GM13977 (cell line): ENCODE measurements at regions not wholly inside any gene's neighbourhood (a gene's known extent, or its start where the extent isn't known, plus 50 kb on each side); places are given as distances from the start of the nearest gene placed in this dataset.

Experiments used
- DNase-seq: peaks from one replicate; pipeline ENCODE4 v3.0.0; 2012; ENCODE audit warnings: low spot score
- in situ Hi-C: fragments of 300-500 bp; cut with MboI; formaldehyde crosslinking; loops from one replicate; pipeline ENCODE4 v1.12.0; 2022; ENCODE audit warnings: low sequenced_read_pairs, low pct_unique_long_range_greater_than_20kb, mixed read lengths, inconsistent platforms; ENCODE audit not compliant: unreplicated experiment
- TF ChIP-seq, protein P1 (sequence below): IDR thresholded peaks from 2 replicates; pipeline ENCODE4 v1.5.1; 2012; ENCODE audit warnings: mild to moderate bottlenecking, control low read depth; ENCODE audit not compliant: insufficient read depth; ENCODE audit errors: extremely low read depth, missing control alignments

DNA sequence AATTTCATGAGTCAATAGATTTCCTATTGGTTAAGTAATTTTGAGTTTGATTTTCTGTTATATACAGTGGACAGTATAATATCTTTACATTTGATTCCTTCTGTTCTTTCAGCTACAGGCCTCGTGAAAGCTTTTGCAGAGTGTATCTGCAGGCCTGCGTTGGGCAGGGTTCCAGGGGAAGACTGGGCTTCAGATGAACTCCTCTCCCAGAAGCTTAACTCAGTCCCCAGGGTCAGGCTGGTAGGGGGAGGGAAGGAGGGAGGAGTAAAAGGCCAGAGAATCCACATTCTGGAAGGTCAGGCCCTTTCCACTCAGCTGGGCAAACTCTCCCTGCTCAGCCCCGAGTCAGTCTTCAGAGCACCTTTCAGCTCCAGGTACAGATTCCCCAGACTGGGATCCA is 100.4 kb upstream of the NECTIN1 start:
- TF ChIP-seq, protein P1, sequence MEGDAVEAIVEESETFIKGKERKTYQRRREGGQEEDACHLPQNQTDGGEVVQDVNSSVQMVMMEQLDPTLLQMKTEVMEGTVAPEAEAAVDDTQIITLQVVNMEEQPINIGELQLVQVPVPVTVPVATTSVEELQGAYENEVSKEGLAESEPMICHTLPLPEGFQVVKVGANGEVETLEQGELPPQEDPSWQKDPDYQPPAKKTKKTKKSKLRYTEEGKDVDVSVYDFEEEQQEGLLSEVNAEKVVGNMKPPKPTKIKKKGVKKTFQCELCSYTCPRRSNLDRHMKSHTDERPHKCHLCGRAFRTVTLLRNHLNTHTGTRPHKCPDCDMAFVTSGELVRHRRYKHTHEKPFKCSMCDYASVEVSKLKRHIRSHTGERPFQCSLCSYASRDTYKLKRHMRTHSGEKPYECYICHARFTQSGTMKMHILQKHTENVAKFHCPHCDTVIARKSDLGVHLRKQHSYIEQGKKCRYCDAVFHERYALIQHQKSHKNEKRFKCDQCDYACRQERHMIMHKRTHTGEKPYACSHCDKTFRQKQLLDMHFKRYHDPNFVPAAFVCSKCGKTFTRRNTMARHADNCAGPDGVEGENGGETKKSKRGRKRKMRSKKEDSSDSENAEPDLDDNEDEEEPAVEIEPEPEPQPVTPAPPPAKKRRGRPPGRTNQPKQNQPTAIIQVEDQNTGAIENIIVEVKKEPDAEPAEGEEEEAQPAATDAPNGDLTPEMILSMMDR: no peak
- in situ Hi-C loops: no loop called here
- no peak for DNase-seq

DNA sequence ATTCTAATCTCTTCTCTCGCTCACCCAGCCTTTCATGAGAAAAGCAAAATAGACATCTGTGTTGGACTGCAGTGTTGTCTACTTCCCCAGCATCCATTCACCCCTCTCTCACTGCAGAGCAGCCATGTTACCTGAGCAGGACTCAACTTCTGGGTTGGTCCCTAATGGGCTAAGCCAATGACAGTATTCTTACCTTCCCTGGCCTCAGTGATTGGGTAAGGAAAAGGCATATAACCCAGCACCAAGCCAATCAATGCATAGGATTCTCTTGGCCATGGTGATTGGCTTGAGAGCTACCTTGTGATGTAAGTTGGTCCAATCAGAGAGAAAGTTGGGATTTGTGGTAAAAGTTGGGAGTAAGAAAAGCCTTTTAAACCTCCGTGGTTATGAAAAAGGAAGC is 99.8 kb upstream of the NECTIN1 start:
- in situ Hi-C loops: no loop called here
- TF ChIP-seq, protein P1: no peak
- DNase-seq: no peak

DNA sequence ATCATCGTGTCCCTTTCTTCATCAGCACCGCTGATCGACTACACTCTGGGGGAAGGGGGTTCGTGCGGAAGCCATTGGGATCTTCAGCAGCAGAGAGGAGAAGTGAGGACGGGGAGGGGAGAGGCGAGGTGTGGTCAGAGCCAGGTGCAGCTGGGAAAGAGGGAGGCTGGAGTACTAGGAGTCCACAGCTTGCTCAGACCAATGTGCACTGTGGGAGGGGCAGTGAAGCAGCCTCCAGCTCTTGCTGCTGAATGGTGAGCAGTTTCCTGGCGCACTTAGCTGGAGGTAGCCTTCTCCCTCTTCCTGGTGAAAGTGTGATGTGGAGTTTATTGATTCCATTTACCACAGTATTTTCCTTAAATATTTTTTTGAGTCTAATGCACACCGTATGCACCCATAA is 99.0 kb upstream of the NECTIN1 start:
- DNase-seq: no peak
- in situ Hi-C loops: no loop called here
- TF ChIP-seq, protein P1: no peak

DNA sequence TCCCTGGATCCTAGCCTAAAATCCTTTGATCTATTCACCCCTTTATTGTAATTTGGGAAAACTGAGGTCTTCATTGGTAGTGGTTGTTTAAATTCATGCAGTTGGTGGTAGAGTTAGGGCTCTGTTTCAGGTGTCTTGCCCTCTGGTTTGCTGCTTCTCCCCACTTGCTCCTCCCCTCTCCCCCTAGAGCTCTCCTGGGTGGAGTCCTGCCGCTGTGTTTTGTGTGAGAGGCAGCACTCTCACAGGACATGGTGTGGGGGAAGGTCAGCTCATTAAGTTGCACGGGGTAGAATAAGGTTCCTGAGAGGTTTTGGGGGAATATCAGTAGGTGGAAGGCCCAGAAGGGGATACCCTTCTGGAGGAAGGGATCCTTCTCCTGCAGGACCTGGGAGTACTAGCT is 98.1 kb upstream of the NECTIN1 start:
- in situ Hi-C loops: no loop called here
- TF ChIP-seq, protein P1: no peak
- no peak for DNase-seq

DNA sequence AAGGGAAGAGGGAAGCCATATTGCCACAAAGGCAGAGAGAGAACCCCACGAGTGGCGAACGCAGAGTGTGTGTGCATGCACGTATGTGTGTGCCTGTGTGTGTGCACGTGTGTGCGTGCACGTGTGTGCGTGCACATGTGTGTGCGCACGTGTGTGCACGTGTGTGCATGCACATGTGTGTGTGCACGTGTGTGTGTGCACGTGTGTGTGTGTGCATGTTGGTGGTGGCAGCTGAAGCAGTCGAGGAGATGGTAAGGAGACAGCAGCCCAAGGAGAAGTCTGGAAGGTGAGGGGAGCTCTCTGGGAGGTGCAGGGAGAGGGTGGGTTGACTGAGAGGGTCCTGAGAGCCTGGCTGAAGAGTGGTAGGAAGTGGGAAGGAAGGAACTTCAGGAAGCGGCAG is 94.1 kb upstream of the NECTIN1 start:
- no peak for DNase-seq
- in situ Hi-C loops: no loop called here
- TF ChIP-seq, protein P1: no peak

DNA sequence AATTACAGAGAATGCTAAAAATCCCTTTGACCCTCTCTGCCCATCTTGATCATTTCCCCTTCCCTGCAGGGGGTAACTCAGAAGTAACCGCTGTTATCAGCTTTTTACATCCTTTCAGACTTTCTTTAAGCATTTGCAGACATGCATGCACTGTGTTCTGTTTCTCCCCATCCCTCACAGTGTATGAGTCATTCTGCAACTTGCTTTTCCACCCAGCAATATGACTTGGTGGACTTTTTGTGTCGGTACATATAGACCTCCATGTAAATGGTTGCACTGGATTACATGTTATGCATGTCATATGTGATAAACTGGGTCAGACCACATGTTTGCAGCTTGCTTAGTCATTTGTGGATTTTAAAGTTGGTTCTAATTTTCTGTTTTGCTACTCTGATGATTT is 87.7 kb upstream of the NECTIN1 start:
- DNase-seq: no peak
- TF ChIP-seq, protein P1: no peak
- in situ Hi-C loops: no loop called here

DNA sequence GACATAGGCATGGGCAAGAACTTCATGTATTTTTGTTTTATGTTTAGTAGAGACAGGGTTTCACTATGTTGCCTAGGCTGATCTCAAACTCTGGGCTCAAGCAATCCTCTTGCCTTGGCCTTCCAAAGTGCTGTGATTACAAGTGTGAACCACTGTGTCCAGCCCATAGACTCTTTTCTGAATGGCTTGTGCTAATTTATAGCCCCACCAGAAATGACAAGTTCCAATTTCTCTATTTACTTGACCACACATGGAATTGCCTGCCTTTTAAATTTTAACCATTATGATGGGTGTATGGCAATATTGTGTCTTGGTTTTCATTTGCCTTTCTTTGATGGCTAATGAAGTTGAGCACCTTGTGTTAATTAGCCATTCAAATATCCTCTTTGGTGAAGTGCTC is 85.8 kb upstream of the NECTIN1 start:
- no peak for DNase-seq
- in situ Hi-C loops: no loop called here
- TF ChIP-seq, protein P1: no peak
